GM19099 (cell line): ENCODE measurements at regions not wholly inside any gene's neighbourhood (a gene's known extent, or its start where the extent isn't known, plus 50 kb on each side); places are given as distances from the start of the nearest gene placed in this dataset.

ENCODE experiments used
- POLR2A ChIP-seq: IDR thresholded peaks from 3 replicates; pipeline ENCODE4 v1.6.1; 2011; ENCODE audit warnings: low read depth; ENCODE audit not compliant: insufficient read length; ENCODE audit errors: extremely low read depth

- no peak for TF ChIP-seq POLR2A
Observed at GRCh38 chr5:88486431-88486830, 217.8 kb upstream of the TMEM161B start.

GRCh38 chr5:88485531-88485930 is 216.9 kb upstream of the TMEM161B start:
- TF ChIP-seq POLR2A = no peak

- no peak for TF ChIP-seq POLR2A
Observed at GRCh38 chr5:88483964-88484672, 215.5 kb upstream of the TMEM161B start.

GRCh38 chr5:88480801-88481499 is 212.3 kb upstream of the TMEM161B start:
- no peak for TF ChIP-seq POLR2A

- no peak for TF ChIP-seq POLR2A
Observed at GRCh38 chr5:88480245-88480644, 211.6 kb upstream of the TMEM161B start.

GRCh38 chr5:88474574-88474973 is 205.9 kb upstream of the TMEM161B start:
- TF ChIP-seq POLR2A = no peak

- no peak for TF ChIP-seq POLR2A
Observed at GRCh38 chr5:88470745-88471144, 202.1 kb upstream of the TMEM161B start.

- TF ChIP-seq POLR2A = no peak
Observed at GRCh38 chr5:88459971-88460370, 191.3 kb upstream of the TMEM161B start.

- no peak for TF ChIP-seq POLR2A
Observed at GRCh38 chr5:88452820-88453219, 184.2 kb upstream of the TMEM161B start.

- no peak for TF ChIP-seq POLR2A
Observed at GRCh38 chr5:88450239-88450638, 181.6 kb upstream of the TMEM161B start.

GRCh38 chr5:88438006-88438405 is 169.4 kb upstream of the TMEM161B start:
- no peak for TF ChIP-seq POLR2A

GRCh38 chr5:88436290-88436689 is 167.6 kb upstream of the TMEM161B start:
- TF ChIP-seq POLR2A = no peak

- TF ChIP-seq POLR2A = no peak
Observed at GRCh38 chr5:88428633-88429032, 160.0 kb upstream of the TMEM161B start.

GRCh38 chr5:88426441-88426840 is 157.8 kb upstream of the TMEM161B start:
- TF ChIP-seq POLR2A = no peak

GRCh38 chr5:88425124-88425523 is 156.5 kb upstream of the TMEM161B start:
- no peak for TF ChIP-seq POLR2A

GRCh38 chr5:88419931-88420330 is 151.3 kb upstream of the TMEM161B start:
- TF ChIP-seq POLR2A = no peak

- no peak for TF ChIP-seq POLR2A
Observed at GRCh38 chr5:88407341-88407740, 138.7 kb upstream of the TMEM161B start.

- no peak for TF ChIP-seq POLR2A
Observed at GRCh38 chr5:88405783-88406182, 137.1 kb upstream of the TMEM161B start.
